GM21528 (cell line): ENCODE measurements at regions not wholly inside any gene's neighbourhood (a gene's known extent, or its start where the extent isn't known, plus 50 kb on each side); places are given as distances from the start of the nearest gene placed in this dataset.

Experiments used
- ATAC-seq: cut with Tn5 transposase; IDR thresholded peaks from one replicate; pipeline ENCODE4 v1.9.1; 2021; ENCODE audit warnings: mild to moderate bottlenecking, moderate library complexity; ENCODE audit not compliant: unreplicated experiment, low FRiP score

DNA sequence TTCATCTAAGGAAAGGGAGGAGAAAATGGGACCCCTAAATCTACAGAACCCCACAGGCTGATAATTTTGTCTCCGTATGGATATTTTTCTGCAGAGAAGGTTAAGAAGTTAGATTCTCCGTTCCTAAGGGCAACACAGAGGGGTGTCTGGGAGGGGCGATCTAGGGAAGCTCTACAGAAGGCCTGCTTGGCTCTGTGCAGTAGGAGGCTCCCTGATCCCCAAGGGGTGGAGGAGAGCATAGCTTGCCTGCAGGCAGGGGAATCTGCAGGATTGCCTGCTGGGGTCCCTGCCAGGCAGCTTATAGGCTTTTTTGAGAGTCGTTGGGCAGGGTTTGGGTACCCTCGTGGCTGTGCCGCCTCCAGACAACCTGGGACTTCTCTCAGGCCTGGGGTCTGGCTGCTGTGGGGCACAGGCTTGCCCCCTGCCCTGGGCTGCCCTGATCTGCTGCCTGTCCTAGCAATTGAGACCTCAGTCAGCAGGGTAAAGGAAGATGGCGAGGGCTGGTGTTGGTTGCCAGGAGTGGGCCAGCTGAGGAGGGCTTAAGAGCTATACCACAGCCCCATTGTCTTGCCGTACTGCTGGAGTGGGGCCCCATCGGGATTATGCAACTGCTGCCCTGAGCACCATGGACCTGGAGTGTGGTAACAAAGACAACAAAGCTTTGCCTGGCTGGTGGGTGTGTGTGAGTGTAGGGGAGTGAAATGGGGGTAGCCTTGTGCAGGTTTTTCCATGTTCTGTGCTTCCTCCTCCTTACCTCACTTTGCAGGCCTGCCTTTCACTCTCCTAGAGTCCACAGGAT, 74.1 kb downstream of the EFNB1 start:
- ATAC-seq: no peak

DNA sequence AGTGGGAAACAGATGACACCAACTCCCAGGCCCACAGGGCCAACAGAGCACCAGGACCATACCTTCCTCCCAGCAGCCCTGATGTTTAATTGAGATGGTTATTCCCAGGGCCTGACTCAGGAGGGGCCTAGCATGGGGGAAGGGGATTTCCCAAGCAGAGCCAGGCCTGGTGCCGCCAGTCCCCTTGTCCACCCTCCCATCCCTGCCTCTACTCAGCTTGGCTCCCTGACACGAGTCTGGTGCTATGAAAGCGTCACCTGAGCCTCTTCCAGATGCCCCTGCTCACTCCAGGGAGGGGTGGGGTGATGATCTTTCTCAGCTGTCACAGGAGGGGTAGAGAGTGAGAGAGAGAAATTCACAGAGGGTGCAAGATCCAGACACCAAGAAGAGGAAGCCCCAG, 72.7 kb downstream of the EFNB1 start:
- no peak for ATAC-seq

DNA sequence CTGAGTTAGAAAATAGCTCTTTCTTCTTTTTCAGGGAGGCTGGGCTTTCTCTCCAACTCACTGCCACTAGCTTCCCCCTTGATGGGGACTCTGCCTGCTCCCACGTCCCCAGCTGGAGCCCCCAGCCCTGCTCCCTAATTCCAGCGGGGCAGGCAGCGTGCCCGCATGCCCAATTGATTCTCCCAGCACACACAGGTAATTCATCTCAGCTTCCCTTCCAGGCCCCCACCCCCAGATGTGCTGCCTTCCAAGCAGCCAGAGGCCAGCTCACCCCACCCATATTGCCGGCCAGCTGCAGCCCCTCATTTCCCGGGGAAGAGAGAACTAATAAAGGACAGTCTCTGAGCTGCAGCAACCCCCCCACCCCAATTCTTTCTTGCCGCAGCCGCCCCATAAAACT, 69.8 kb downstream of the EFNB1 start:
- ATAC-seq: no peak

DNA sequence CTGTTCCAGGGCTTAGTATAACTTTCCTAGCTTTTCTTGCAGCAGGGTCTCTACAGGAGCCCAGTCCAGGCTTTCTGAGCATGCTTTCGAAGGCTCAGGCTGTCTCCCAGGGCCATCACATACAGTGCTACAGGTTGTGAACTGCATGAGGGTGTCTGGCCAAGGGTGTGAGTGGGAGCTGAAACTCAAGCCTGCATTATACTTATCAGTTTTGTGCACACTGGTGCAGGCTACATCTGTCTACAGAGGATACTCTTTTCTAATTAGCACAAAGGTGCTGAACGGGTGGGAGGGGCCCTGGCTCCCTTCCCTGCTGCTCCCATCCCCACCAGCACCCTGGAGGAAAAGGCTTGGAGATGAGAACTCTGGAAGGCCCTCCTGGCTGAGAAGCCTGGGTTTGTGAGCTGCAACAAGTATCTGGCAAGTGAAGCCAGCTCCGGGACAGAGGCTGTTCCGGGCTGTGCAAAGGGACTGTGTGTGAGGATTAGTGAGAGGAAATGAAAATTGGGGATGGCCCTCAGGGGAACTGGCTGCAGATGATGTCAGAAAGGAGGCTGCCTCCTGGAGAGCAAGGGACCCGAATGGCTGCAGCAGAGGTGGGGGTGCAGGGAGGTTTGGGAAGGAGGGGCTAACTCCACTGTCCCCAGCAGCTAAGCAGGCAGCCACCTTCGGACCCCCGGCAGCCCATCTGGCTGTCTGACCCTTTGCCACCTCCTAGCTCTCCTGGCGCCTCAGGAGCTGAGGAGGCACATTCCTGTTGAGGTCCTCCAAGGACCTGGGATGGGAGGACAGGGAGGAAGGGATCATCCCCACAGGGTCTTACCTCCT, 68.5 kb downstream of the EFNB1 start:
- no peak for ATAC-seq

DNA sequence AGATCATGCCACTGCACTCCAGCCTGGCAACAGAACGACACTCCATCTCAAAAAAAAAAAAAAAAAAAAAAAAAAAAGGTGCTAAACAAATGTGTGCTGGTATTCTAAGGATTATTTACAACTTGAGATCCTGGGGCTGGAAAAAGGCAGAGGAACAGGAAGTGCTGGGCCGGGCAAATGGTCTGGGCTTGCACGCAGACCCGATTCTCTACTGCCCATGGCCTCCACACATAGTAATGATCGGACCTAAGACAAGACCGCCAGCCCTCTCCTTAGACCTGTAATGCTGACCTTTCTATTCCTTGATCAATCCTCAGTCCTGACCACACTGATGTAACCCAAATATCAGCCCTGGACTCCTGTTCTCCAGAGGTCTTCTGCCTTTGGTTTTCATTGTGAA, 67.8 kb downstream of the EFNB1 start:
- ATAC-seq: no peak

DNA sequence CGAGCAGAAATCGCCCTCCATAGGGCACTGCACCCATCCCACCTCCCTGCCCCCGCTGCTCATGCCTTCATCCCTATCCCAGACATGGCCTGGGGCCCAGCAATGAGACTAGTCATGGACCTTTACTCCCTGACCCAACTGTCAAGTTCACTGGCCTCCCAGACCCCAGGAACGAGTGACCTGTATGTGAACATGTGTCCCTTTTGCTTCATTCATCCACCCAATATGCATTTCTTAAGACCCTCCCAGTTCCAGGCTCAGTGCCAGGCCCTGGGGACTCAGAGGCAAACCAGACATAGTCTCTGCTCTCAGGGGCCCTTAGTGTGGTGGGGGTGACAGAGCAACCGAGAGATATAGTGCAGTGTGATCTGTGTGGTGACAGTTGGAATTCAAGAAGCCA, 67.0 kb downstream of the EFNB1 start:
- no peak for ATAC-seq

DNA sequence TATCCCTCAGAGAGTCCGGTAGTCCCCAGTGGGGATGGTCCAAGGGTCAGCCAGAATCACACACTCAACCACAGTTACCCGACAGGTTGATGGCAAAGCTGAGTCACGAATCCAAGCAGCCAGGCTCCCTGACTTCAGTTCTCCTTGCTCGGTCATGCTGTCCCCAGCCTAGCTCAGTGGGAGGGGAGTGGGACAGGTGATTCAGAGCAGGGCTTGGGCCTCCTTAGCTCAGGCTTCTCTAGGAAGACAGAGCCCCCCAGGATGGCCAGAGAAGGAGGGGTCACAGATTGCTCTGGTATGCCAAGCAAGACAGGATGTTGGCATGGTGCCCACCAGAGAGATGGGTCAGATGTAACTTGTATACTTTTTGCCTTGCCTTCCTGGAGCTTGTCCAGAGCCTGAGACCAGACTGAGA, 66.5 kb downstream of the EFNB1 start:
- ATAC-seq: no peak

DNA sequence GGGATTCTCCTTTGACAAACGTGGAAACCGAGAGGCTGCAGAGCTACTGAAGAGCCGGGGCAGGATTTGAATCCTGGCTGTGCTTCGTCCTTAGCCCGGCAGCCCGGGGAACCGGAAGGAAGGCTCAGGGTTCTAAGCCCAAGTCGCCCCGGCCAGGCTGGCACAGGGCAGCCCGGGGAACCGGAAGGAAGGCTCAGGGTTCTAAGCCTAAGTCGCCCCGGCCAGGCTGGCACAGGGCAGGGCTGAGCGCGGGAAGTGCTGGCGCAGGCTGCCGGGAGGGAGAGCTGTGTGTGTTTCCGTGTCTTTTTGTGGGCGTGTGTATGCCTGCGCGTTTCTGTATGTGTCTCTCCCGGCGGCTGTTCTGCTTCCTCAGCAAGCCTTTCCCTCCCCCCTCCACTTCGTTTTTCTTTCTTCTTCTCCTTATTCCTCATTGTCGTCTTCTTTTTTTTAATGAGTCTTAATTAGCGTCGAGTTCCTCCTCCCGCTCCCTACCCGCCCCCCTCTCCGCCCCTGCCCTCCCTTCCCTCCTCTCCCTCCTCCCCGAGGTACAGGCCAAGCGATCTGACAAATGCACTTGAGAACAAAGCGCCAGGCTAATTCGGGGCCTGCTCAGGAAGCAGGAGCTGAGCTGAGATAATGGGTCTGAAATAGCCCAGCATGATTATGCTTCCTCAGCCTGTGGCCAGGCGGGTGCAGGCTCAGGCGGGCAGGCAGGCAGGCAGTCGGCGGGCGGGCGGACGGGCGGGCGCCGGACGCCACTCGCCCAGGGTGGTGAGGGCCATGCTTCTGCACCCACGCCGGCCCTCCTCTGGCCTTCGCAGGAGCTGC, 65.9 kb downstream of the EFNB1 start:
- ATAC-seq: no peak

DNA sequence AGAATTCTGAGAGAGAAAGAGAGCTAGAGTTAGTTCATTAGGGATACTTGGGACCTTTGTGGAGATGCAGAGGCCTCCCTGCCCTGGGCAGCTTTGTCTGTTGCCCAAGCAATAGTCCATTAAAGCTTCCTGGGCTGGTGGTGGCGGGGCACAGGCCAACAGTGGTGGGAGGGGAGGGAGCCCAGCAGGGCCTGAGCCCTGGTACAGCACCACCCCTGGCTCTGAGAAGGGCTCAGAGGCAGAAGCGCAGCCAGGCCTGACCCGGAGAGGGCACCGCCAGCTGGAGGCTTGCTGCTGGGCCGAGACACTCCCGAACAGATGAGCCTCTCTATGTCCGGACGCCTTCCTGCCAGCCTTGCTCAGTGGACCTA, 65.3 kb downstream of the EFNB1 start:
- ATAC-seq: no peak

DNA sequence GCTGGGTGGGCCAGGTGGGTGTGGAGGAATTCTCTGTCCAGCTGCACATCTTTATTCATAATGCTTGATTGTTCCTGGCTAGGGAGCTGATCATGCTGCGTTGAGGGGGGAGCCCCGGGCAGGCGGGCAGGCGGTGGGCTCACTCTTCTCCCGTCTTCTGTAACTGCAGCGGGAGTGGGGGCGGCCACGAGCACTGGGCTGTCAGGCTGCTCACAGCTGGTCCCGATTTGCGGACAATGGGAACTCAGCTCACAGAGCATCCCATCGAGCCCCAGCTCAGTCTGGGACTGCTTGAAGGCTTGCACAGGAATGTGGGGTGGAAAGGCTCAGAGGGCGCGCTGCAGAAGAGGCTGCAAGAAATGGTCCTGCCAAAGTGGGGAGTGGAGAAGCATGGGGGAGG, 63.8 kb downstream of the EFNB1 start:
- ATAC-seq: no peak

DNA sequence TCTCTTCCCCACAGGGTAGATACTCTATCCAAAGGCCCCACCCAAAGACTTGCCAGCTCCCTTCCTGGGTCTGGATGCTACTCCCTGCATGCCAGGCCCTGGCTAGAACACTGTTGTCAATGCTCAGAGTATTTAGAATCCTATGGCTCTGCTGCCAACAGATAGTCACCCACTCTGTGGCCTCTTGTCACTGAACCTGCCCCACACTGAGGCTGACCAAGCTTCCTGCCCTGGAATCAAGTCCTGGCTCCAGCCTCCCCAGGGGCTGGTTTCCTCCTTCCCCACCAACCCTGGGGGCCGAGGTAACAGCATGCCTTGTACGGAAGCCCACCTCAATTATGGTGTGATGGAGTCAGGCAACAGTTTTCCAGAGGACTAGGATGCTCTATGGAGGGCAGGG, 63.3 kb downstream of the EFNB1 start:
- no peak for ATAC-seq
